Fibroblast of pulmonary artery (primary cell): ENCODE measurements at regions not wholly inside any gene's neighbourhood (a gene's known extent, or its start where the extent isn't known, plus 50 kb on each side); places are given as distances from the start of the nearest gene placed in this dataset.

Source experiments
- DNase-seq: peaks from one replicate; pipeline ENCODE4 v3.0.0-alpha.2; 2010; ENCODE audit warnings: low read depth
- H3K4me3 ChIP-seq: replicated peaks from 2 replicates; pipeline ENCODE4 v1.5.1; 2011; ENCODE audit warnings: low read depth, mild to moderate bottlenecking, control low read depth, low read length, moderate library complexity
- CTCF ChIP-seq: IDR thresholded peaks from 2 replicates; pipeline ENCODE4 v1.5.1; 2011; ENCODE audit warnings: mild to moderate bottlenecking, control low read depth, low read length, inconsistent platforms; ENCODE audit errors: missing control alignments

GRCh38 chr10:94097656-94098055 is 103.9 kb downstream of the PLCE1 start:
- no peak for TF ChIP-seq CTCF
- DNase-seq = no peak
- H3K4me3 ChIP-seq = no peak overlapping the region

GRCh38 chr10:94098896-94099295 is 105.2 kb downstream of the PLCE1 start:
- no peak for TF ChIP-seq CTCF
- DNase-seq = no peak
- no peak overlapping the region for H3K4me3 ChIP-seq

GRCh38 chr10:94101894-94102293 is 108.2 kb downstream of the PLCE1 start:
- no peak for DNase-seq
- no peak for TF ChIP-seq CTCF

GRCh38 chr10:94102436-94102835 is 108.7 kb downstream of the PLCE1 start:
- no peak for DNase-seq
- no peak for TF ChIP-seq CTCF
- H3K4me3 ChIP-seq = no peak overlapping the region

More at GRCh38 chr10:94101894-94102293, 108.2 kb downstream of the PLCE1 start:
- H3K4me3 ChIP-seq = no peak overlapping the region

GRCh38 chr10:94103192-94103591 is 109.5 kb downstream of the PLCE1 start:
- no peak for TF ChIP-seq CTCF
- no peak overlapping the region for H3K4me3 ChIP-seq
- no peak for DNase-seq

- peak; percentile 55 for DNase-seq
- TF ChIP-seq CTCF = no peak
- no peak overlapping the region for H3K4me3 ChIP-seq
Observed at GRCh38 chr10:94103801-94104221, 110.1 kb downstream of the PLCE1 start.

- H3K4me3 ChIP-seq = no peak overlapping the region
- DNase-seq = no peak
- TF ChIP-seq CTCF = no peak
Observed at GRCh38 chr10:94104316-94105000, 110.7 kb downstream of the PLCE1 start.
